Loucy (cell line): ENCODE measurements at regions not wholly inside any gene's neighbourhood (a gene's known extent, or its start where the extent isn't known, plus 50 kb on each side); places are given as distances from the start of the nearest gene placed in this dataset.

Source experiments
- H2AFZ ChIP-seq: fragments of 200-600 bp; sonication (generic); 2 replicates; pipeline ENCODE4 v1.6.0; 2016; ENCODE audit warnings: antibody characterized with exemption, mild to moderate bottlenecking, low read length, moderate library complexity
- H3F3A ChIP-seq: fragments of 200-600 bp; 2 replicates; pipeline ENCODE4 v1.6.0; 2016; ENCODE audit warnings: antibody characterized with exemption, low read depth, mild to moderate bottlenecking
- H3K27me3 ChIP-seq: fragments of 200-600 bp; sonication (generic); 2 replicates; pipeline ENCODE4 v1.6.1; 2014; ENCODE audit warnings: low read length, mild to moderate bottlenecking; ENCODE audit not compliant: insufficient read depth, poor library complexity, severe bottlenecking
- H3K36me3 ChIP-seq: fragments of 200-600 bp; sonication (generic); 2 replicates; pipeline ENCODE4 v1.6.1; 2016; ENCODE audit warnings: low read length; ENCODE audit not compliant: insufficient read depth
- H3K4me1 ChIP-seq: fragments of 200-600 bp; sonication (generic); 2 replicates; pipeline ENCODE4 v1.5.1; 2014; ENCODE audit warnings: low read length, mild to moderate bottlenecking; ENCODE audit not compliant: insufficient read depth, poor library complexity, severe bottlenecking
- H3K4me2 ChIP-seq: fragments of 200-600 bp; sonication (generic); 2 replicates; pipeline ENCODE4 v1.6.0; 2014; ENCODE audit warnings: antibody characterized with exemption, low read length, low read depth, mild to moderate bottlenecking; ENCODE audit not compliant: poor library complexity, severe bottlenecking
- H3K4me3 ChIP-seq: fragments of 200-600 bp; sonication (generic); 2 replicates; pipeline ENCODE4 v1.5.1; 2014; ENCODE audit warnings: low read length, mild to moderate bottlenecking, mixed read lengths; ENCODE audit not compliant: poor library complexity, severe bottlenecking
- H3K79me2 ChIP-seq: fragments of 200-600 bp; sonication (generic); 2 replicates; pipeline ENCODE4 v1.6.1; 2014; ENCODE audit warnings: low read length; ENCODE audit not compliant: insufficient read depth
- H3K9ac ChIP-seq: fragments of 200-600 bp; sonication (generic); 2 replicates; pipeline ENCODE4 v1.6.0; 2014; ENCODE audit warnings: mild to moderate bottlenecking, low read depth, low read length, moderate library complexity; ENCODE audit not compliant: poor library complexity, severe bottlenecking
- H3K9me2 ChIP-seq: fragments of 200-600 bp; sonication (generic); replicated peaks from 2 replicates; pipeline ENCODE4 v1.6.1; 2016; ENCODE audit warnings: low read depth, low read length, mixed read lengths
- H3K9me3 ChIP-seq: fragments of 200-600 bp; sonication (generic); 2 replicates; pipeline ENCODE4 v1.6.1; 2014; ENCODE audit warnings: mild to moderate bottlenecking, antibody characterized with exemption, low read length, low read depth; ENCODE audit not compliant: insufficient read depth
- H4K20me1 ChIP-seq: fragments of 200-600 bp; sonication (generic); 2 replicates; pipeline ENCODE4 v1.6.0; 2014; ENCODE audit warnings: antibody characterized with exemption, low read length, mild to moderate bottlenecking; ENCODE audit not compliant: insufficient read depth, poor library complexity, severe bottlenecking
- EZH2phosphoT487 ChIP-seq: fragments of 200-600 bp; IDR thresholded peaks from 2 replicates; pipeline ENCODE4 v1.6.1; 2018; ENCODE audit warnings: antibody characterized with exemption, mild to moderate bottlenecking, moderate library complexity, borderline replicate concordance
- TF ChIP-seq, protein P1 (sequence below): fragments of 200-600 bp; sonication (generic); conservative IDR thresholded peaks from 2 replicates; pipeline ENCODE4 v1.5.1; 2014; ENCODE audit warnings: mild to moderate bottlenecking, antibody characterized with exemption, low read length

DNA sequence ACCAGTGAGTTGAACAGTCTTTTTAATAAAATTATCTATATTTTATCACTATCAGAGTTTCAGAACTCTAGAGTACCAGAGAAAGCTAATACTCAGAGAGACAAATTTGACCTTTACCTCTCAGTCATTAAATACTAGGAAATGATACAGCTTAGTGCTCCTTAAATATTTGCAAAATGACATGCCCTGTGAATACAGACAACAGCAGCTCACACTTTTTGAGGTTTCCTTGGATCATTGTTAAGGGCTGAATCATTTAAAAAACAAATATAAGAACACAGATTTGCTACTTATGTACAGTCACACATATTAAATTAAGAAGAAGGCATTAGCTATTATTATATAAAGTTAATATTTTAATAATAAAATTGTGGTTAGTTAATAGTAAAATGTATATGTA is 1158.7 kb upstream of the EYS start:
- Histone ChIP-seq H3K27me3 (no peaks in the 10 kb centered on the region), H3K4me2 (no peak overlapping the region), H3K4me3 (no peak overlapping the region), H2AFZ (no peak overlapping the region), H3K4me1 (no peaks in the 10 kb centered on the region), H3K79me2 (no peaks in the 10 kb centered on the region), H3F3A (no peaks in the 10 kb centered on the region), H3K9me2 (no peaks in the 10 kb centered on the region), H3K9ac (no peak overlapping the region), H3K9me3 (no peaks in the 10 kb centered on the region), H3K36me3 (no peaks in the 10 kb centered on the region), H4K20me1 (no peaks in the 10 kb centered on the region)
- TF ChIP-seq, protein P1, sequence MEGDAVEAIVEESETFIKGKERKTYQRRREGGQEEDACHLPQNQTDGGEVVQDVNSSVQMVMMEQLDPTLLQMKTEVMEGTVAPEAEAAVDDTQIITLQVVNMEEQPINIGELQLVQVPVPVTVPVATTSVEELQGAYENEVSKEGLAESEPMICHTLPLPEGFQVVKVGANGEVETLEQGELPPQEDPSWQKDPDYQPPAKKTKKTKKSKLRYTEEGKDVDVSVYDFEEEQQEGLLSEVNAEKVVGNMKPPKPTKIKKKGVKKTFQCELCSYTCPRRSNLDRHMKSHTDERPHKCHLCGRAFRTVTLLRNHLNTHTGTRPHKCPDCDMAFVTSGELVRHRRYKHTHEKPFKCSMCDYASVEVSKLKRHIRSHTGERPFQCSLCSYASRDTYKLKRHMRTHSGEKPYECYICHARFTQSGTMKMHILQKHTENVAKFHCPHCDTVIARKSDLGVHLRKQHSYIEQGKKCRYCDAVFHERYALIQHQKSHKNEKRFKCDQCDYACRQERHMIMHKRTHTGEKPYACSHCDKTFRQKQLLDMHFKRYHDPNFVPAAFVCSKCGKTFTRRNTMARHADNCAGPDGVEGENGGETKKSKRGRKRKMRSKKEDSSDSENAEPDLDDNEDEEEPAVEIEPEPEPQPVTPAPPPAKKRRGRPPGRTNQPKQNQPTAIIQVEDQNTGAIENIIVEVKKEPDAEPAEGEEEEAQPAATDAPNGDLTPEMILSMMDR, result no peak
- no peak for TF ChIP-seq EZH2phosphoT487

DNA sequence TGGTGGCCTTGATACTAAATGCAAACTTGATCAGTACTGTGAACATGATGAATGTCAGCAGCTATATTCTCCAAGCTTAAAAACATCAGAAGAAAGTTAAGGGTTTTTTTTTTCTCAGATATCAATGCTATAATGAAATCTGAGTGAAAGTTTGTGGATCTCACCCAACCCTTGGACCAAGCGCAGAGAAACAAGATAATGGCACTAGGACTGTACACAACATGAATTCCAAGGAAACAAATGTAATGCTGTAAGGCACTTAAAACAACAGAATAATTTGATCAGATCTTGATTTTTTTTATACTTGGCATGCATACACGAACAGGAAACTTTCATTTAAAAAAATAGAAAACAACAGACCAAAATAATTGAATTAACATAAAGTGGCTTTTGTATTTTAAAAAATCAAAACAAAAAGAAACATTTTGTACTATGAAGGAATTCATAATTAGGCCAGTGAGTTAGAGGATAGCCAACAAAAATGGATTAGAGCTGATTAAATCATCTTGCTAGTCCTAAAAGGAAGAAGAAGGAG is 1154.0 kb upstream of the EYS start:
- Histone ChIP-seq H4K20me1 (no peaks in the 10 kb centered on the region), H3K4me1 (no peaks in the 10 kb centered on the region)

DNA sequence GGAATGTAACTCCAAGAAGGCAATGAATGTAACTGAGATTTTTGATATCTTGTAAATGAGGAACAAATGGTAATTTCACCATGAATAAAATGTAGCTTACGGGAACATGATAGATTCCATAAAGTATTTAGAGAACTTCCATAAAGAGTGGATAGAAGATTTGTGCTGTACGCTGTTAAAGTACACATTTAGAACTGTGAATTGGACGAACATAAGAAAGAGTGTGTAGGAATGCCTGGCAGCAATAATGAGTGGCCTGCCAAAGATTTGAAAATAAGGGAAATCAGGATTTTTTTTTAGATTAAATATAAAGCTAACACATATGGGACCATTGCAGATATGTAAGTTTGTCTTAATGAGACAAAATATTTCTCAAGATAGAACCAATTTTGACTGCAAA is 1153.3 kb upstream of the EYS start:
- no peaks in the 10 kb centered on the region for H3K79me2 ChIP-seq
- no peaks in the 10 kb centered on the region for H3K36me3 ChIP-seq
- no peak overlapping the region for H2AFZ ChIP-seq
- no peaks in the 10 kb centered on the region for H3K27me3 ChIP-seq
- no peaks in the 10 kb centered on the region for H4K20me1 ChIP-seq
- H3K4me3 ChIP-seq, result no peak overlapping the region
- no peaks in the 10 kb centered on the region for H3F3A ChIP-seq
- no peak overlapping the region for H3K4me2 ChIP-seq
- no peaks in the 10 kb centered on the region for H3K9me3 ChIP-seq
- no peak overlapping the region for H3K9ac ChIP-seq
- H3K9me2 ChIP-seq, result no peaks in the 10 kb centered on the region
- H3K4me1 ChIP-seq, result no peaks in the 10 kb centered on the region
- TF ChIP-seq, protein P1, result no peak
- no peak for TF ChIP-seq EZH2phosphoT487

More for the DNA sequence above, 1154.0 kb upstream of the EYS start:
- no peak overlapping the region for H3K4me3 ChIP-seq
- H3K9ac ChIP-seq, result no peak overlapping the region
- H2AFZ ChIP-seq, result no peak overlapping the region
- no peaks in the 10 kb centered on the region for H3F3A ChIP-seq
- no peaks in the 10 kb centered on the region for H3K36me3 ChIP-seq
- no peak overlapping the region for H3K4me2 ChIP-seq
- H3K27me3 ChIP-seq, result no peaks in the 10 kb centered on the region
- TF ChIP-seq, protein P1, result no peak
- no peak for TF ChIP-seq EZH2phosphoT487
- no peaks in the 10 kb centered on the region for H3K9me2 ChIP-seq
- no peaks in the 10 kb centered on the region for H3K79me2 ChIP-seq
- no peaks in the 10 kb centered on the region for H3K9me3 ChIP-seq
